HG02798 (cell line): ENCODE measurements at regions not wholly inside any gene's neighbourhood (a gene's known extent, or its start where the extent isn't known, plus 50 kb on each side); places are given as distances from the start of the nearest gene placed in this dataset.

Experiments
- ATAC-seq: cut with Tn5 transposase; IDR thresholded peaks from one replicate; pipeline ENCODE4 v1.9.1; 2021; ENCODE audit warnings: mild to moderate bottlenecking; ENCODE audit not compliant: unreplicated experiment, poor library complexity

- no peak for ATAC-seq
Measured at GRCh38 chr6:120671519-120671918, 662.8 kb downstream of the TBC1D32 start.

GRCh38 chr6:120652506-120652905, 681.8 kb downstream of the TBC1D32 start:
- ATAC-seq: no peak

- no peak for ATAC-seq
Measured at GRCh38 chr6:120648713-120649112, 685.6 kb downstream of the TBC1D32 start.

GRCh38 chr6:120646101-120646500, 688.2 kb downstream of the TBC1D32 start:
- no peak for ATAC-seq

- ATAC-seq: no peak
Measured at GRCh38 chr6:120632975-120633374, 701.3 kb downstream of the TBC1D32 start.

- ATAC-seq: no peak
Measured at GRCh38 chr6:120627612-120628011, 706.7 kb downstream of the TBC1D32 start.

DNA sequence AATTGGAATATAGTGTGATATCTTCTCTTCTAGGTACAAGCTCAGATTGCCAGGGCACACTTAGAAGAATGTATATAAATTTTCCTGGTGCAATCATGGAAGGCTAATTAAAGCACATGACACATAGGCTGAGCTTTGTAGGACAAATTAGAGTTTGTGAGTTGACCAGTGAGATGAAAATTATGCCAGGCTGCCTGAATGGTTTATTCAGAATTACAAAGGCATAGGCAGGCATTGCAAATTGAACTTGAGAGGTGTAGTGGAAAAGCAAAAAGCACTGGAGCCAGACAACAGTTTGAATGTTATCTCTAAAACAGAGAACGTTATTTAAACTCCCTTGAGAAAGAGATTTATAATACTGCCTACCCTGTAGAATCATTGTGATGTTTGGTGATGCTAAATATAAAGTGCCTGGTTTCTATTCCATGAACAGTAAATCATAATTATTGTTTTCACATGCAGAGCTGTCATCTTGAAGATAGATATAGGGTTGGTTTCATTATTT, 712.1 kb downstream of the TBC1D32 start:
- no peak for ATAC-seq

DNA sequence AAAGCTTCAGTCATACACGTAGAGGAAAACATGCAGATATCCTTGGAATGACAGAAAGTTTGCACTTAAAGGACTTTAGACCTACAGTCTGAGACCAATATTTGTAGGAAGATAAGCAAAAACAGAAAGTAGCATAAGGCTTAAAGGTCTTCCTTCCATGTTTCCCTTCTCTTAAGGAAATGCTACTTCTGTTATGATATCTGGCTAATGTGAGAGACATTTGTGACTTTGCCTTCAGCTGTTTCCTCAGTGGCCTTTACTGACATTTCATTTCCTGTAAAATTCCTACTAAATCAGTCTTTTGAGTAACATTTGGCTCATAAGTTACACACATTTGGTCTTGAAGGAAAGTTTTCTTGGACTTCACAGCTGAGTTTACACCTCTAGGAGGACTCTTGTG, 713.4 kb downstream of the TBC1D32 start:
- ATAC-seq: no peak

- no peak for ATAC-seq
Measured at GRCh38 chr6:120615238-120615637, 719.0 kb downstream of the TBC1D32 start.

DNA sequence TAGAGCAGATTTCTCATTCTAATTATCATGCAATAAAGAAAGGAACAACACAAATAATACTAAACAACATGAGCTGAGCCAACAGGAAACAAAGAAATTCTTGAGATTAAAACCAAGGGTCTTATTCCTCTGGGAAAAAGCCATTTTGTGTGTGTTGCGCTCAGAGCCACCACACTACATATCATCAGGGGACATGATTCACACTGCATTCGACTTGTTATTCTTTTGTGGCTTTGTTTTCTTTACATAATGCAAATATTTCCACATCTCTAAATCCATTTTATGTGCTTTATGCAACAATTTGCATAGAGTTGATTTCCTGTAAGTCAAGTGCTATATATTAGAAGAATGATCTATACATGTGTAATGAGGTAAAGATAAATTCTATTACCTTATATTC, 719.6 kb downstream of the TBC1D32 start:
- ATAC-seq: no peak

GRCh38 chr6:120608826-120609225, 725.5 kb downstream of the TBC1D32 start:
- no peak for ATAC-seq

DNA sequence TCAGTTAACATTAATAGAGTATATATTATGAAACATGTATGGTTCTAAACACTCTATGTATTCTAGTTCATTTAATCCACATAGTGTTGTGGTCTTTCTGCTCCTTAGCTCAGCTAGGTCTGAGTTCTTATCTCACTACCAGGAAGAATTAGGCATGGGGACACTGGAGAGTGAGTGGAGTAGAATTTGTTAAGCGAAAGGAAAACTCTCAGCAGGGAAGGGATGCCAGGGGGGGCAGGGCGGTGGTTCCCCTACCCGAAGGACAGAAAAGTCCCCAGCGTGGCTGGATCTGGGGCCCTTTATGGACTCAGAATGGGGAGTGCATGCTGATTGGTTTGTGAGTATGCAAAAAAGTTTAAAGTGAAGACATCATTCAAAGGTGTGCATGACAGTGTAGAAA, 727.5 kb downstream of the TBC1D32 start:
- ATAC-seq: no peak

DNA sequence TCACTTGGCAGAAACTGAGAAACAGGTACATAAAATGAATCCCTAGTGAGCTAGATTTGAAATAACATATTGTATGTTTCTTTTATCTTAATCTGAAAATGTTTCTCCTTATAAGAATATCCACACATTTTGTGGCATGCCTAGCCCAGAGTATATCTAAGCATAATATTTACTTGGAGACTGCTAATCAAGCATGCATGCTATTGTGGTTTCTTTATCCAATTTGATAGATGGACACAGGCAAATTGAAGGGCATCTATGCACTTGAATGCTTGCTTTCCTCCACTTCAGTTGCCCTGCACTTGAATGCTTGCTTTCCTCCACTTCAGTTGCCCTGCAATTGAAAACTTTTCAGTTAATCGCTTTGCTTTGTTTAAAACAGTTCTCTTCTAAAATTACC, 729.8 kb downstream of the TBC1D32 start:
- no peak for ATAC-seq

- ATAC-seq: no peak
Measured at GRCh38 chr6:120590611-120591010, 743.7 kb downstream of the TBC1D32 start.

DNA sequence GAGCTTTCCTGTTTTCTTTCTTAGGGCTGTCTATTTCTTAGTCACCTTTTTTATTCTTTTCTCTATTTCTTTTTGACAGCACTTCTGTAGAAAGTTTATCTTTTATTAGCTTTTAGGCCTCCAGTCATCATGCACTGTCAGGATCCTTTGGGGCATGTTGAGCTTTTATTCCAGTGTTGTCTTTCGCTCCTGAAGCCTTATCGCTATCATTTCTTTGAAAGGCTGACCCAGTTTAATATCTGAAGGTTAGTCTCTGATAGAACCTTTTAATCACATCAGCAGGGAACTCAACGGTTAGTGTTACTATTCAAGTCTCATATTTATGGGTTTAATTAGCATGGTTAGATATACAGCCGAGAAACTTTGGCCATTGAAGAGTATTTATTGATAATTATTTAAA, 745.9 kb downstream of the TBC1D32 start:
- no peak for ATAC-seq

GRCh38 chr6:120587381-120587780, 746.9 kb downstream of the TBC1D32 start:
- no peak for ATAC-seq

DNA sequence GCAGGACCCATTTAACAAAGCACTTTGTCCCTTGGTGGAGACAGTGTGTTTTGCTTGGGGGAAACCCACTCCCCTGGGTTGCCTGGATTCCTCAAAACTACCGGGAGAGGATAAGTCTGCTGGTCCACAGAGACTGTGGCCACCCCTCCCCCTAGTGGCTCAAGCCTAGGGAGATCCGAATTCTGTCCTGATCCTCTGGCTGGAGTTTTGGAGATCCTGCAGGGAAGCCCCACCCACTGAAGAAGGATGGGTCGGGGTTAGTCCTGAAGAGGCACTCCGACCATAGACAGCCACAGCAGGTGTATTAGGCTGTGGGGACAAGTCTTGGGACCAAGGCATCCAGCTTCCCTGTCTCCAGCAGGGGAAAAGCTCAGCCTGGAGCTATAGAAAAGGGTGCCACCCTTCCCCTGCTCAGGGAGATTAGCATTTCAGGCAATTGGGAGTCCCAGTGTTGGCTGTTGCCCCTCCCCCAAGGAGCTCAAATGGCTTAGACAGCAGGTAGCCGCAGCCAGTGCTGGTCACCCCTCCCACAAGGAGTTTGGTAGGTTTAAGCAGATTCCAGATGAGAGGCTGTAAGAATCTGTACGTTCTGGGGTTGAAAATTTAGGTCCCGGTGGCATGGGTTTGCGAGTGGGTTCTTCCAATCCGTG, 750.0 kb downstream of the TBC1D32 start:
- ATAC-seq: no peak

GRCh38 chr6:120576061-120576460, 758.2 kb downstream of the TBC1D32 start:
- no peak for ATAC-seq

GRCh38 chr6:120569714-120570113, 764.6 kb downstream of the TBC1D32 start:
- no peak for ATAC-seq

GRCh38 chr6:120564779-120565178, 769.5 kb downstream of the TBC1D32 start:
- no peak for ATAC-seq

DNA sequence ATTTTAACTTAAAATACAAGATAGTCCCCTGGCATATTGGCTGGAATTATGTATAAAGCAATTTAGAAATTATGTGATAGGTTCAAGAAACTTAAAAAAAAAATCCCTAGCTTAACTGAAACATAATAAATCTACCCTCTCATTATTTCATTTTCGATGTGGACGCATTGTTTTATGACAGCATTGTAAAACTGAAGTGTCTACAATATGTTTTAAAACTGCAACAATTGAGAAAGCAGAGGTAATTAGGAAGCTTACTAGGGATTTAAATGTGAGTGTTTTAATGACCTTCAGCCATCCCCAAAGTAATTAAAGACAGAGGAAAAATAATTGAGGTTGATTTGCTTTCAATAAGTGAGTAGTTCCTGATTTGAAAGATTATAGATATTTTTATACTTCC, 776.0 kb downstream of the TBC1D32 start:
- no peak for ATAC-seq

GRCh38 chr6:120557554-120557953, 776.7 kb downstream of the TBC1D32 start:
- ATAC-seq: no peak

- no peak for ATAC-seq
Measured at GRCh38 chr6:120556491-120556890, 777.8 kb downstream of the TBC1D32 start.
